ENCODE measurements at regions not wholly inside any gene's neighbourhood (a gene's known extent, or its start where the extent isn't known, plus 50 kb on each side); places are given as distances from the start of the nearest gene placed in this dataset.

DNA sequence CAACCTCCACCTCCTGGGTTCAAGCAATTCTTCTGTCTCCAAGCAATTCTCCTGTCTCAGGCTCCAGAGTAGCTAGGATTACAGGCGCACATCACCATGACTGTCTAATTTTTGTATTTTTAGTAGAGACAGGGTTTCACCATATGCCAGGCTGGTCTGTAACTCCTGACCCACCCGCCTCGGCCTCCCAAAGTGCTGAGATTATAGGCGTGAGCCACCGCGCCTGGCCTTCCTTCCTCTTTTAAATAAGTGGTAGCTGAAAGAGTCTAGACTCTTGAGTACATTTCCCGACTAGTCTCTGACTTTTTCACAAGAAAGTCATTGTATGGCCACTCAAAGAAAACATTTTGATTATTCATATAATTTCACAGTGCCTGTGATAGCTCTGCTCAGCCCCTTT is 636.2 kb upstream of the ANKRD30A start:
- TF ChIP-seq, protein P1, sequence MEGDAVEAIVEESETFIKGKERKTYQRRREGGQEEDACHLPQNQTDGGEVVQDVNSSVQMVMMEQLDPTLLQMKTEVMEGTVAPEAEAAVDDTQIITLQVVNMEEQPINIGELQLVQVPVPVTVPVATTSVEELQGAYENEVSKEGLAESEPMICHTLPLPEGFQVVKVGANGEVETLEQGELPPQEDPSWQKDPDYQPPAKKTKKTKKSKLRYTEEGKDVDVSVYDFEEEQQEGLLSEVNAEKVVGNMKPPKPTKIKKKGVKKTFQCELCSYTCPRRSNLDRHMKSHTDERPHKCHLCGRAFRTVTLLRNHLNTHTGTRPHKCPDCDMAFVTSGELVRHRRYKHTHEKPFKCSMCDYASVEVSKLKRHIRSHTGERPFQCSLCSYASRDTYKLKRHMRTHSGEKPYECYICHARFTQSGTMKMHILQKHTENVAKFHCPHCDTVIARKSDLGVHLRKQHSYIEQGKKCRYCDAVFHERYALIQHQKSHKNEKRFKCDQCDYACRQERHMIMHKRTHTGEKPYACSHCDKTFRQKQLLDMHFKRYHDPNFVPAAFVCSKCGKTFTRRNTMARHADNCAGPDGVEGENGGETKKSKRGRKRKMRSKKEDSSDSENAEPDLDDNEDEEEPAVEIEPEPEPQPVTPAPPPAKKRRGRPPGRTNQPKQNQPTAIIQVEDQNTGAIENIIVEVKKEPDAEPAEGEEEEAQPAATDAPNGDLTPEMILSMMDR (IDR thresholded peaks at IDR 0.05): no peak
- TF ChIP-seq POLR2A (IDR thresholded peaks at IDR 0.05): no peak

Data from right lobe of liver (tissue), 4 donors.